Left kidney (tissue), 1 donor: ENCODE measurements at regions not wholly inside any gene's neighbourhood (a gene's known extent, or its start where the extent isn't known, plus 50 kb on each side); places are given as distances from the start of the nearest gene placed in this dataset.
"Not testable (repeated sequence)": the region's sequence is repeated elsewhere in the genome, so short reads cannot be mapped to it uniquely, and the experiment has no call there.

ENCODE experiments used
- DNase-seq: peaks from one replicate; pipeline ENCODE4 v3.0.0-alpha.2; 2013

DNA sequence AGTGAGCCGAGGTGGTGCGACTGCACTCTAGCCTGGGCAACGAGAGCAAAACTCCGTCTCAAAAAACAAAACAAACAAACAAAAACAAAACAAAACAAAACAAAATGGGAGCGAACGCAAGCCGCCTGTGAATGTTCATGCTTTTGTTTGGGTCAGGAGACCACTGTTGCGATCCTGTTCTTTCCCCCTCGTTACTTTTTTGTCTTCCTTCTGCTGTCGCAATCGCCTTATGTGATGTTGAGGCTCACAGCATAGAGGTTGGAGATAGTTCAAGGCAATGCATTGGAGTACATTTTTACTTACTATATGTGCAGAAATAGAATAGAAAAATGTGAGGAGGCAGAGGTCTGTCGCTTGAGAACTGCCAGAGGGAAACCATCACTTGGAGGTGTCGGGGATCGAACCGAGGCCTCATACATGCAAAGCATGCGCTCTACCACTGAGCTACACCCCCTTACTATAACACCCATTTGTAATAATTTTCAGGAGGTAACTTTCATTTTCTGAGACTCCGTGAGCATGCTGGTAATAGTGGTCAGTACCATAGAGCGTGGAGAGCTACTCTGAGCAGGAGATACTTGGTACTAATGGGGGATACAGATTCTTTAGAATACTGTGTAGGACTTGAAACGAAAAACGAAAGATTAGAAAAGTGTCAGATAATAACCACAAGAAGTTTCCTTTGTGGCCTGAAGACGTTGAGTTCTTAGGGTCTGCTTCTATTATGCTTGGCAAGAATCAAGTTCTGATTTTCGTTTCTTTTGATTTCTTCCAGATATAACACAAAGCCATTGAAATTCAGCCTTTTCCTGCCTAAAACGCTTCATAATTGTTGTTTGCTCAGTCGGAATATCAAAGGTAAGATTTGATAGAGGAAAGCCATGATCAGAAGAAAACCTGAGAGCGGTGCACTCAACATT is 121.1 kb downstream of the TRIM27 start:
- no peak for DNase-seq

DNA sequence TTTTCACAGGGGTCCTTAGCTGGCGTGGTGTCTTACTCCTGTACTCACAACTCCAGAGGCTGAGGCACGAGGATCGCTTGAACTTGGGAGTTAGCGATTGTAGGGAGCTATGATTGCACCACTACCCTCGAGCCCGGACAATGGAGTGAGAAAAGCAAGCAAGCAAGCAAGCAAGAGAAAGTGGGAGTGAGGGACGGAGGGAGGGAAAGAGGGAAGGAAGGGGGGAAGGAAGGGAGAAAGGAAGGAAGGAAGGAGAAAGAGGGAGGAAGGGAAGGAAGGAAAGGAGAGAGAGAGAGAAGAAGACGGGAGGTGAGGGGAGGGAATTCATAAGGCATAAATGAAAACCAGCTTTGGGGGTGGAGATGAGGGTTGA is 120.5 kb downstream of the TRIM27 start:
- DNase-seq, result no peak

DNA sequence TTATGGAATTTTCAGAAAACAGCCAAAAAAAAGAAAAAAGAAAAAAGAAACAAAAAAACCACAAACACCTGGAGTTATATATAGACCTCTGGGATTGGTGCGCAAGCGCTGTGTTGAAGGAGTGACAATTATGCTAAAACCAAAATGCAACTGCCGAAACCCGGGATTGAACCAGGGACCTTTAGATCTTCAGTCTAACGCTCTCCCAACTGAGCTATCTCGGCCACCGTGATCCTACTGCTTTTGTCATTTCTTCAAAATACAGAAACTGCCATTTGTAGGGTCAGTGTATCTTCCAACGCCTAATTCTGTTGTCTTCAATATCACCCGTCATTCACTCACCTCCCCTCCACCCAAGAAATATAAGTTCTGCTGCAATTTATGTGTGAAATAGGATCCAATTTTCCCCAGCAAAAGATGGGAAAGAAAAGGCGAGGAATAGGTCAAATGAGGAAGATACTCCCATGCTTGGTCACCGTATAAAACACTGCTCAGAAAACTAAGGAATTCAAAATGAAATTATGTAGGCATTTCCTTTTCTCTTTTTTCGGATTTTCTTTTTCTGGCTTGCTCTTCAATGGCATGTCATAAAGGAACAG is 116.0 kb downstream of the TRIM27 start:
- no peak for DNase-seq

DNA sequence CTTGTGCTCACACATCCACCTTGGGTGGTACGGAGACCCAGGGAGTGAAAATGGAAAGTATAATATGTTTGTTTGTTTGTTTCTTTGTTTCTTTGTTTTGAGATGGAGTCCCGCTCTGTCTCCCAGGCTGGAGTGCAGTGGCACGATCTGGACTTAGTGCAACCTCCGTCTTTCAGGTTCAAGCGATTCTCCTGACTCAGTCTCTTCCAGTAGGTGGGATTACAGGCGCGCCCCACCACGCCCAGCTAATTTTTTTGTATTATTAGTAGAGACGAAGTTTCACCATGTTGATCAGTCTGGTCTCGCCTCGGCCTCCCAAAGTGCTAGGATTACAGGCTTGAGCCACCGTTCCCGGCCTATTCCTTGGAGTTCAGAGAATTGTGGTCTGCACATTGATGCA is 115.4 kb downstream of the TRIM27 start:
- no peak for DNase-seq

DNA sequence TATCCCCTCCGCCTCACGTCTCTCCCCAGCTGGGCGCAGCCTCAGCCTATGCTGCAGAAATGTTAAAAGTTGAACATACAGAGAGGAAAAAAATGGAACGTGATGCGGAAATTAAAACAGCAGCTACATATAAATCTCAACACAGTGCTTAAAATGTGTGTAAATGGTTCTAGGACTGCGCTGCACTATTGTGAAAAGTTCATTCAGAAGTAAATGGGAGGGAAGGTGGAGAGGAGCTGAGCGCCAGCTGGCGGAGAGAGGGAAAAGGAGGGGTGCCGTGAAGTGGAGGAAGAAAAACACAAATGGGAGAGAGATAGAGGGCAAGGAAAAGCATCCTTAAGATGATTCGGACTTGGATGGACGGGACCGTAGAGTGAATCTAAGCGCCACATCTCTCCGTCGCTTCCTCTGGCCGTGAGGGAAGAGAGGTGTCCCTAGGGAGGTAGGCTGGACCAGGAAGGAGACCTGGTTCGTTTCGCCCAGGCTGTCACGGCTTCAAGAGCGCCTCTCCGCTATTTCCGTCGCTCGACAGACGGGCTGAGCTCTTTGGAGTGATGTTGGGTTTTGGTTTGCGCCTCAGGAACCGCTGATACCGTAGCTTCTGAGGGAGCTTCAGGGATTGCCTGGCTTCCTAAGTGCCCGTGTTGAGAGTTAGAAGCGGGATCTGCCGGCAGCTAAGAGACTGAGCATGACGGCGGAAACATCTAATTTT is 113.7 kb downstream of the TRIM27 start:
- DNase-seq, result no peak

DNA sequence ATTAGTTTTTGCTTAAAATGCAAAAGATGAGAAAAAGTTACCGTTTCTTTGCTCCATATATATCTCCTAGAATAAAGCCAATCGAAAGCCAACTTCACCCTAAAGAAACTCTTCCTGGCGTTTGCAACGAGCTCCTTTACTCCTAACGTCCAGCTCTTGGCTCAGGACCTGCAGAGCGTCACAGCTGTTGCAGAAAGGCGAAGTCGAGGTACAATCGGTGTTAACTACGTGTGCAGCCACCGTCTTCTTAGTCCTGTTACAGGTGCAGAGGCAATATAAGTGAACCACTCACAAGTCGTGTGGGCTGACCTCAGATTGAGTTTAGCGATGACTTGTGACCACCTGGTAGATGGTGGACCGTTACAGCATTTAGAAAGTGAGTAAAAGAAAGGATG is 113.1 kb downstream of the TRIM27 start:
- no peak for DNase-seq

DNA sequence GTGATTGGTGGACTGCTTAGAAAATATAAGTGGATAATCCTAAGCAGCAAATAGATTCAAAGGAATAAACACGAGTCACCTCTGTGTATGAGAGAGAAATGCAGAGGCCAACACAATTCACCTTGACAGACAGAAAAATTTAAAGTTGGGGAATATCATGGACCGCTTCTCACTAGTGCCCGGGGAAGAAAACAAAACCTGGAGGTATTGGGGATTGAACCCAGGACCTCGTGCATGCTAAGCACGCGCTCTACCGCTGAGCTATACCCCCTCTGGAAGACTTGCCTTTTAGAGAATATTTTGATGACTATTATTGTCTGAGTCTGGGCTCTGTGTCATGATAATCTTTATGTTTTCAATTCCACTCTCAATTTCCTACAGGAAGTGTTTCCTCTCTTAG is 111.9 kb downstream of the TRIM27 start:
- DNase-seq, result no peak

DNA sequence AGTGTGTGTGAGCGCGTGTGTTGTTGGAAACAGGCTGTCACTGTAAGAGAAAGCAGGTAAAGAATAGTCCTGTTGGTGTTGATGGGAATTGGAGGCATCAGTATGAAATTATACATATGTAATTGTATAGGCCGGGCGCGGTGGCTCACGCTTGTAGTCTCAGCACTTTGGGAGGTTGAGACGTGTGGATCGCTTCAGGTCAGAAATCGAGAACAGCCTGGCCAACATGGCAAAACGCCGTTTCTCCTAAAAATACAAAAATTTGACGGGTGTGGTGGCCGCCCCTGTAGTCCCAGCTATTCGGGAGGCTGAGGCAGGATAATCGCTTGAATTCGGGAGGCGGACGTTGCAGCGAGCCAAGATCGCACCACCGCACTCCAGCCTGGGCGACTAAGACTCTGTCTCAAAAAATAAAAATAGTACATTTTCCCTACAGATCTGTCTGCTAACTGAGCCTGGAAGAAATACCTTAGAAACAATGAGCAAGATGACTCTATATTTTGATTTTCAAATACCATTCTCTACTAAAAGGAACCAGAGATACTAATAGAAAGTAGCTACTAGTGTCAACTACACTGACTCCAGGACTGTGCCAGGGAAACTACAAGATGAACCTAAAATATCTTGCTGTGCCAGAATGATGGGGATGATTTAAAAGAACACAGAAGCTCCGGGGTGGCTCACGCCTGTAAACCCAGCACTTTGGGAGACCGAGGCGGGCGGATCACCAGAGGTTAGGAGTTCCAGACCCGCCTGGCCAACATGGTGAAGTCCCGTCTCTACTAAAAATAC is 110.8 kb downstream of the TRIM27 start:
- no peak for DNase-seq

DNA sequence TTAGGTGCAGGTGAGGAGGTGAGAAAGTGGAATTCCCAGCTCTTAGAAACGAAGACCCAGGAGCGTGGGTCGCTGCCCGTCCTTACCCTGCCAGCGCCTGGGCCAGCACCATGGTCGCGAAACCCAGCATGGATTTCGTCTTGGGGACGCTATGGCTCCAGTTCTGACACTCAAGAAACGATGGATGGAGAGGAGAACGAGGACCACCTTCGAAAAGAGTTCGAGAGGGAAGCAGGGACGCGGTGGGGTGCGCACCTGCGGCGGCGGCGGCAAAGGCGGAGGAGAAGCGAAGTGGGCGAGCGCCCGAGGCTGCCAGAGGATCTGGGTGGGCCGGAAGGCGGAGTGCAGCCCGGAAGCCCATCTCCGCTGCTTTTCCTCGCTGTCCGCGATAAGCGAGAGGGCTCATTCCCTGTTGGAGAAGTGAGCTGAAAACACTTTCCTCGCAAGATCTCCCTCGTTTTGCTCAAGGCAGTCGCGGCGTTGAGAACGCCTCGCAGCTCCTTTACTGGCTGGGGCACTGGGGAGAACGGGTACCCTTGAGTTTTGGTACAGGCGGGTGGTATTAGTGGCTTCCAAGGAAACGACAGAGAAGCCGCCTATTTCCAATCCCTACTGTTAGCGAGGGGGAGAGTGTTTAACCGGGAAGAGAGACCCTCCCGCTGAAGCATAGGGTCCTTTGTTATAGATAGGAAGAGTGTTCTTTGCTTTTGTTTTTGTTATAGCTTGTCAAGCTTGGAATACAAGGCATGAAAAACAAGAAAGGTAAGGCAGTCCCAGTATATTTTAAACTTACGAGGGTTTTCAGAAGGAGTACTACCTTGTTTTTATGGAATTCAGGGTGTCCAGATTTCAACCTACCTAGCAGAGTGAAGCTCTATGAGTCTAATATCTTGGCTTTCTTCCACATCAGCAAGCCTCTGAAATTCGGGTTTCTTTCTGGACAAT is 109.5 kb downstream of the TRIM27 start:
- DNase-seq, result no peak

DNA sequence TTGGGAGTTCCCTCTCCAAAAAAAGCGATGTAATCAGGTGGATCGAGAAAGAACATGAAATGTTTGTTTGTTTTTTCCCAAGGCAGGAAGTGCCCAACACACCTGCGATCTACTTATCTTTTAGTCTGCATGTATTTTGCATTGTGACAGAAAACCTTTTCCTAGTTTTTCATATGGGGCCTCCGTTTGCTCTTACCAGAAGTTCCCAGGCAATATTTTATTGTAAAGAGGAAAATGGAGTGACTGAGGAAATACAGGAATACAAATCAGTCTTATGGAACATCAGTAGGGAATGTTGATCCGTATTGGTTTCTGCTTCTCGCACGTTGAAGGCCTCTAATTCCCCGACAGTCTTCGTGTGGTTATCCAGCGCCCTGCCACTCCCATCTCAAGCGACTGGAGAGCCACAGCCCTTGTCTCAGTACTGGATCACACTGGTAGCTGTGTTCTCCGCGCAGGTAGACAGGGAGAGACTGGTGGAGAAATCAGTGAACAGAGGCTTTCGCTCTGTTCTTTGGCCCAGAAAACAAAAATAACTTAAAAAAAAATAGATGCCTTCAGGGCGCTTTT is 107.4 kb downstream of the TRIM27 start:
- no peak for DNase-seq

DNA sequence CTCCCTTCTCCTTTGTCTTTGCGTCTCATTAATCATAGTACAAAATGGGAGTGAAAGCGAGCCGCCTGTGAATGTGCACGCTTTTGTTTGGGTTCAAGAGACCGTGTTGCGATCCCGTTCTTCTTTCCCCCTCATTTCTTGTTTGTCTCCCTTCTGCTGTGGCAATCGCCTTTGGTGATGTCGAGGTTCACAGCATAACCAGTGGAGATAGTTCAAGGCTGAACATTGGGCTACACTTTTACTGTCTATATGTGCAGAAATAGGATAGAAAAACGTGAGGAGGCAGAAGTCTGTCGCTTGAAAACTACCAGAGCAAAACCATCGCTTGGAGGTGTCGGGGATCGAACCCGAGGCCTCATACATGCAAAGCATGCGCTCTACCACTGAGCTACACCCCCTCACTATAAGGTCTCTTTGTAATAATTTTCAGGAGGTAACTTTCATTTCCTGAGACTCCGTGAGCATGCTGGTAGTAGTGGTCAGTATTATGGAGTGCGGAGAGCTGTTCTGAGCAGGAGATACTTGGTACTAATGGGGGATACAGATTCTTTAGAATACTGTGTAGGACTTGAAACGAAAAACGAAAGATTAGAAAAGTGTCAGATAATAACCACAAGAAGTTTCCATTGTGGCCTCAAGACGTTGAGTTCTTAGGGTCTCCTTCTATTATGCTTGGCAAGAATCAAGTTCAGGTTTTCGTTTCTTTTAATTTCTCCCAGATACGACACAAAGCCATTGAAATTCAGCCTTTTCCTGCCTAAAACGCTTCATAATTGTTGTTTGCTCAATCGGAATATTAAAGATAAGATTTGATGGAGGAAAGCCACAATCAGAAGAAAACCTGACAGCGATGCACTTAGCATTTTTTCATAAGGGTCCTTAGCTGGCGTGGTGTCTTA is 106.6 kb downstream of the TRIM27 start:
- DNase-seq, result no peak

DNA sequence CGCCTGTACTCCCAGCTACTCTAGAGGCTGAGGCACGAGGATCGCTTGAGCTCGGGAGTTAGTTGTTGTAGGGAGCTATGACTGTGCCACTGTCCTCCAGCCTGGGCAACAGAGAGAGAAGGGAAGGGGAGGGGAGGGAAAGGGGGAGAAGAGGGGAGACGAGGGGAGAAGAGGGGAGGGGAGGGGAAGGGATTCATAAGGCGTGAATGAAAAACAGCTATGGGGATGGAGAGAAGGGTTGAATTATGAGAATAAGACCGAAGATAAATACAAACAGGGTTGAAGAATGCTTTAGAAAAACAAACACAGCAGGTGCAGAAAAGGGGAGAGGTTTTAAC is 106.0 kb downstream of the TRIM27 start:
- DNase-seq, result no peak

DNA sequence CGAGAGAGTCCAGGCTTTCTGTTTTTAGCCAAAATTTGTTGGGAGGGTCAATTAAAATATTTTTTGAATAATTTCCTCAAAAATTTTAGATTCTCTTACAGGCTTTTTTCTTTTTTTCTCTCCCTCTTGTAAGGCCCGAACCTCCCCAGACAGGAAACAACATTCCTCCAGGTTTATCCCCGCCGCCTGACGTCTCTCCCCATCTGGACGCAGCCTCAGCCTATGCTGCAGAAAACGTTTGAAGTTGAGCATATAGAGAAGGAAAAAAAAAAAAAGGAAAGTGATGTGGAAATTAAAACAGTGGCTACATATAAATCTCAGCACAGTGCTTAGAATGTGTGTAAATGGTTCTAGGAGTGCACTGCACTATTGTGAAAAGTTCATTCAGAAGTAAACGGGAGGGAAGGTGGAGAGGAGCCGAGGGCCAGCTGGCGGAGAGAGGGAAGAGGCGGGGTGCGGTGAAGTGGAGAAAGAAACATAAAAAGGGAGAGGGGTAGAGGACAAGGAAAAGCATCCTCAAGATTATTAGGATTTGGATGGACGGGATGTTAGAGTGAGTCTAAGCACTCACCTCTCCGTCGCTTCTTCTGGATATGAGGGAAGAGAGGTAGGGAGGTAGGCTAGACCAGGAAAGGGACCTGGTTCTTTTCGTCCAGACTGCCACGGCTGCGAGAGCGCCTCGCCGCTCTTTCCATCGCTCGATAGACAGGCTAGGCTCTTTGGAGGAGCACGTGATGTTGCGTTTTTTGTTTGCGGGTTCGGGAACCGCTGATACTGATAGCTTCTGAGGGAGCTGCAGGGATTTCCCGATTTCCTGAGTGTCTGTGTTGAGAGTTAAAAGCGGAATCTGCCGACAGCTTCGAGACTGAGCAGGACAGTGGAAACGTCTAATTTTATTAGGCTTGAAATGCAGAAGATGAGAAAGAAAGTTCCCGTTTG is 98.7 kb downstream of the TRIM27 start:
- no peak for DNase-seq

DNA sequence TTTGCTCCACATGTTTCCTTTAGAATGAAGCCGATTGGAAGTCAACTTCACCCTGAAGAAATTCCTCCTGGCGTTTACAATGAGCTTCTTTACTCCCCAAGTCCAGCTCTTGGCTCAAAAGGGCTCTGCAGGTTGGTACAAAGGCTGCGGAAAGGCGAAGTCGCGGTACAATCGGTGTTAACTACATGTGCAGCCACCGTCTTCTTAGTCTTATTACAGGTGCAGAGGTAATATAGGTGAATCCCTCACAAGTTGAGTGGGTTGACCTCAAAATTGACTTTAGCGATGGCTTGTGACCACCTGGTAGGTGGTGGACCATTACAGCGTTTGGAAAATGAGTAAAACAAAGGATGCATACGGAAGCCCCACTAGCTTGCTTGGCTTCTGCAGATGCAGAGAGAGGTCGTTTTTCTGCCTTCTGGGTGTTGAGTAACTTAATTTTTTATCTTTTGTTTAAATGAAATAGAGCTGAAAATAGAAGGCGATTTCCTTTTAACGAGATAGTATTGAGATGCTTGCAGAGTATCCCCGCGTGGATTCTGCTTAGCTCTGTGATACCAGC is 98.0 kb downstream of the TRIM27 start:
- no peak for DNase-seq

DNA sequence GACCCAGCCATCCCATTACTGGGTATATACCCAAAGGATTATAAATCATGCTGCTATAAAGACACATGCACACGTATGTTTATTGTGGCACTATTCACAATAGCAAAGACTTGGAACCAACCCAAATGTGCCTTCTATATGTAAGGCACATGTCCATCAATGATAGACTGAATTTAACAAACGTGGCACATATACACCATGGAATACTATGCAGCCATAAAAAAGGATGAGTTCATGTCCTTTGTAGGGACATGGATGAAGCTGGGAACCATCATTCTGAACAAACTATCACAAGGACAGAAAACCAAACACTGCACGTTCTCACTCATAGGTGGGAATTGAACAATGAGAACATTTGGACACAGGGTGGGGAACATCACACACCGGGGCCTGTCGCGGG is 92.1 kb downstream of the TRIM27 start:
- DNase-seq, result not testable (repeated sequence)

DNA sequence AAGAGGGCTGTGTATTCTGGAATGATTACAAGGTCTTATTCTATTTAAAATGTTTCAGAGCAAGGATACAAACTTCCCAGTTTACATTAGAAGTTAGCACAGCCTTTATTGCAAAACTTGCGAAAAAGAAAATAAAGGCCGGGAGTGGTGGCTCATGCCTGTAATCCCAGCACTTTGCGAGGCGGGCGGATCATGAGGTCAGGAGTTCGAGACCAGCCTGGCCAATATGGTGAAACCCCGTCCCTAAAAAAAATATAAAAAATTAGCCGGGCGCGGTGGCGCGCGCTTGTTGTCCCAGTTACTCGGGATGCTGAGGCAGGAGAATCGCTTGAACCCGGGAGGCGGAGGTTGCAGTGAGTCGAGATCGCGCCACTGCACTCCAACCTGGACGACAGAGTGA is 87.1 kb downstream of the TRIM27 start:
- DNase-seq, result not testable (repeated sequence)

DNA sequence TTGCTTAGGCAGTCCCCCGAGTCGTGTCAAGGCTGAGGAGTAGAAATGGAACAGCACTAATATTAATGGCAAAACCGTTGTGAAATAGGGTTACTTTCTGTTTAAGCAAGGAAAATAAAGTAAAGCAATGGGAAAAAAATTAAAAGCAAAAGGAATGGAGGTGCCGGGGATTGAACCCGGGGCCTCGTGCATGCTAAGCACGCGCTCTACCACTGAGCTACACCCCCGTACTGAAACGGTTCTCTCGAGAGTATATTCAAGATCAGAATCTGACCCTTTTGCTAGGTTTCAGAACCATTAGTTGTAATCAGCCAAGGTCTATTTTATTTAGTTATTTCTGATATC is 85.5 kb downstream of the TRIM27 start:
- DNase-seq, result peak; percentile 88

DNA sequence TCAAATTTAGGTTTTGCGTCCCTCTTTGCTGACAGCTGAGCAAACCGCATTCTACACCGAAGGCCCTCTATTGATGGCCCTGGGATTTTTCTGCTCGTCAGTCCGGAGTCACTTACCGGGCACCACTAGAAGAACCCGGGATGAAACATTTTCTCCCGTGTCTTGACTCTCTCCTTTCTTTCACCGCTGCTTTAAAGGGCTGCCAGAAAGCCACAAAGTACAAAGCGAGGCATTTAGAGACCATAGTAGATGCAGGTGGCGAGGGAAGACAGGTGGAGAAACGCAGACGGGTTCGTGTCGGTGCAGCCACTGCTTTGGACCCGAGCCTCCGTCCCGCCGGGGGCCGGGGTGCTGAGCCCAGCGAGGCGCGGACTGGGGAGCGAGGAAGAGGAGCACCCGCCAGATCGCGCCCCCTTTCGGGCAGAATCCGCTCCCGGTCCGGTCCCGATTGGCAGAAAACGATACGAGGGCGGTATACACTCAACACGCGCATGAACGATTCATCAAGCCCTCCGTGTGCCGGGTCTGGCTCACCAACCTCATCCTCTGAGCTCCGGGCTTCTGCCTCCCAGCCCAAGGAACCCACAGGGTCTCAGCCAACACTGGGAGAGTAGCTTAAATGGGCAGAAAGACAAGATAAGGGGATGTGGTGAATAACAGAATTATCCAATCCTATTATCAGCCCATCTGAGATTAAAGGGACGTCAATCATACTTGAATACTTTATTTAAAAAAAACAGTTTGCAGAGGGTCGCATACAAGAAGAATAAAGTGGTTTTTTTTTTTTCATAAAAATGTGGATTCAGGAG is 84.9 kb downstream of the TRIM27 start:
- DNase-seq, result peak; percentile 73
